KMS-11 (cell line): ENCODE measurements at regions not wholly inside any gene's neighbourhood (a gene's known extent, or its start where the extent isn't known, plus 50 kb on each side); places are given as distances from the start of the nearest gene placed in this dataset.

Experiments
- H2AFZ ChIP-seq: fragments of 200-600 bp; sonication (generic); 2 replicates; pipeline ENCODE4 v1.6.1; 2016; ENCODE audit warnings: antibody characterized with exemption, mixed run types, low read depth
- H3K27ac ChIP-seq: fragments of 200-600 bp; sonication (generic); 2 replicates; pipeline ENCODE4 v1.6.1; 2016; ENCODE audit warnings: mild to moderate bottlenecking, mixed run types
- H3K27me3 ChIP-seq: fragments of 200-600 bp; sonication (generic); 2 replicates; pipeline ENCODE4 v1.6.1; 2017; ENCODE audit warnings: mild to moderate bottlenecking, low read depth, mixed run types, moderate library complexity; ENCODE audit not compliant: insufficient read depth
- H3K36me3 ChIP-seq: fragments of 200-600 bp; sonication (generic); 2 replicates; pipeline ENCODE4 v1.6.1; 2017; ENCODE audit warnings: mild to moderate bottlenecking, mixed run types; ENCODE audit not compliant: insufficient read depth
- H3K4me1 ChIP-seq: fragments of 200-600 bp; sonication (generic); 2 replicates; pipeline ENCODE4 v1.6.1; 2016; ENCODE audit warnings: mild to moderate bottlenecking, low read depth, mixed run types; ENCODE audit not compliant: poor library complexity, severe bottlenecking
- H3K4me2 ChIP-seq: fragments of 200-600 bp; sonication (generic); 2 replicates; pipeline ENCODE4 v1.7.0; 2016; ENCODE audit warnings: mild to moderate bottlenecking, mixed run types
- H3K4me3 ChIP-seq: fragments of 200-600 bp; sonication (generic); IDR thresholded peaks from 2 replicates; pipeline ENCODE4 v1.6.1; 2017; ENCODE audit warnings: low read depth, low read length, mixed read lengths; ENCODE audit not compliant: insufficient read depth
- H3K79me2 ChIP-seq: fragments of 200-600 bp; sonication (generic); 2 replicates; pipeline ENCODE4 v1.6.1; 2016; ENCODE audit warnings: low read depth, mixed run types; ENCODE audit not compliant: insufficient read depth
- H3K9ac ChIP-seq: fragments of 200-600 bp; sonication (generic); 2 replicates; pipeline ENCODE4 v1.6.1; 2016; ENCODE audit warnings: mild to moderate bottlenecking, mixed run types
- H4K20me1 ChIP-seq: fragments of 200-600 bp; sonication (generic); 2 replicates; pipeline ENCODE4 v1.6.1; 2016; ENCODE audit warnings: mild to moderate bottlenecking, mixed run types; ENCODE audit not compliant: insufficient read depth
- TF ChIP-seq, protein P1 (sequence below): fragments of 200-600 bp; sonication (generic); conservative IDR thresholded peaks from 2 replicates; pipeline ENCODE4 v1.6.1; 2017; ENCODE audit warnings: low read depth, mild to moderate bottlenecking, antibody characterized with exemption, low read length, moderate library complexity, mixed read lengths

DNA sequence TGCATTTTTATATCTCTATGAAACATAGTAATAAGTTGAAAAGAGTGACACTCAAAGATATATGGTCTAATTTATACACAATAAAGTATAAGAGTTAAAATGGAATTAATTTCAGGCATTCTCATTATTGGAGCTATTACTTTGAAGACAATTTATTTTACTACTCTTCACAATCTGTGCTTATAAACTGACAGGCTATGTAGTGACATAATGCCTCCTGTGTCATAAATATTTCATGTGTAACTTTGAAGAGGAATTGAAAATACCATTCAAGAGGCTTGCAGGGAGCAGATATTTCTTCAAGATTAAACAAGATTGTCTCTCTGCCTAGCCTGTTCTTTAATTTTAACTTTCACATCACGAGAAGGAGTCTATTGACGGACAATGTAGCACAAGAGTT, 1881.5 kb upstream of the PCDH20 start:
- Histone ChIP-seq H3K4me2 (no peak overlapping the region), H2AFZ (no peak overlapping the region), H3K9ac (no peak overlapping the region), H4K20me1 (no peaks in the 10 kb centered on the region), H3K4me3 (no peak overlapping the region), H3K27ac (no peak overlapping the region), H3K27me3 (no peaks in the 10 kb centered on the region), H3K4me1 (no peaks in the 10 kb centered on the region), H3K36me3 (no peaks in the 10 kb centered on the region), H3K79me2 (no peaks in the 10 kb centered on the region)
- TF ChIP-seq, protein P1, sequence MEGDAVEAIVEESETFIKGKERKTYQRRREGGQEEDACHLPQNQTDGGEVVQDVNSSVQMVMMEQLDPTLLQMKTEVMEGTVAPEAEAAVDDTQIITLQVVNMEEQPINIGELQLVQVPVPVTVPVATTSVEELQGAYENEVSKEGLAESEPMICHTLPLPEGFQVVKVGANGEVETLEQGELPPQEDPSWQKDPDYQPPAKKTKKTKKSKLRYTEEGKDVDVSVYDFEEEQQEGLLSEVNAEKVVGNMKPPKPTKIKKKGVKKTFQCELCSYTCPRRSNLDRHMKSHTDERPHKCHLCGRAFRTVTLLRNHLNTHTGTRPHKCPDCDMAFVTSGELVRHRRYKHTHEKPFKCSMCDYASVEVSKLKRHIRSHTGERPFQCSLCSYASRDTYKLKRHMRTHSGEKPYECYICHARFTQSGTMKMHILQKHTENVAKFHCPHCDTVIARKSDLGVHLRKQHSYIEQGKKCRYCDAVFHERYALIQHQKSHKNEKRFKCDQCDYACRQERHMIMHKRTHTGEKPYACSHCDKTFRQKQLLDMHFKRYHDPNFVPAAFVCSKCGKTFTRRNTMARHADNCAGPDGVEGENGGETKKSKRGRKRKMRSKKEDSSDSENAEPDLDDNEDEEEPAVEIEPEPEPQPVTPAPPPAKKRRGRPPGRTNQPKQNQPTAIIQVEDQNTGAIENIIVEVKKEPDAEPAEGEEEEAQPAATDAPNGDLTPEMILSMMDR: no peak

DNA sequence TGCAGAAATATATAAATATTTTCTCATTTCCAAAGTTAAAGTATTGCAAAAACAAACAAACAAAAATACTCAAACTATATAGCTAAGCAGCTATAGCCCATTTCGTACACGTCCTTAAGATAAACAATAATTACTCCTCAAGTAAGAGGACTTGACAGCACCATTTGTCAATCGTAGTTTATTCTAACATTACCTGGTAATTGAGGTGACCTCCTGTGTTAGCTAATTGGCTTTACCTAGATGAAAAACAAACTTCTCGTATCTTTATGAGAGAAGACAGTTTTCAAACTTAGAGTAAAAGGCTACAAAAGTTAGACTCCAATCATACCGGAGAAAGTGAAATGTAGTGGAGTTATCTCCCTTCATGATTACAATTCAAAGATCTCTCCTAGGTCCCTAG, 1876.1 kb upstream of the PCDH20 start:
- Histone ChIP-seq H2AFZ (no peak overlapping the region), H4K20me1 (no peaks in the 10 kb centered on the region), H3K4me2 (no peak overlapping the region), H3K4me1 (no peaks in the 10 kb centered on the region), H3K27me3 (no peaks in the 10 kb centered on the region), H3K4me3 (no peak overlapping the region), H3K27ac (no peak overlapping the region), H3K36me3 (no peaks in the 10 kb centered on the region), H3K9ac (no peak overlapping the region), H3K79me2 (no peaks in the 10 kb centered on the region)
- TF ChIP-seq, protein P1: no peak

DNA sequence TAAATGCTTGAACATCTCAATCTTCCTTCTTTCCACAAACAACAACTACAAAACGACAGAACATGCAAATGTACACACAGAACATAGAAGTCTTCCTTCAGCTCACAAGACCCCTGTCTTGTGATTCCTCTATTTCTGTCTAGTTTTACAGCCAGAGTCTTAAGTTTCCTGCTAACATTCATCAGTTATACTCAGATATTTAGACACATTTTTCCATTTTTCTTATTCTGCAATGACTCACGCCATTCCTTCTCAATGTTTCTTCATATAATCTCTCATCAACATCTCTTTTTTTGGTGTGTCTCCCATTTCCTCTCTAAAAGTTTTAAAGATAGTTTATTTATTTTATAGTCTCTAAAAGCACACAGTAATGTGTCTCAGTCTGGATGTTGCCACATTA, 1872.9 kb upstream of the PCDH20 start:
- Histone ChIP-seq H3K27me3 (no peaks in the 10 kb centered on the region), H3K9ac (no peak overlapping the region), H2AFZ (no peak overlapping the region), H3K4me2 (no peak overlapping the region), H4K20me1 (no peaks in the 10 kb centered on the region), H3K79me2 (no peaks in the 10 kb centered on the region), H3K27ac (no peak overlapping the region), H3K36me3 (no peaks in the 10 kb centered on the region), H3K4me3 (no peak overlapping the region), H3K4me1 (no peaks in the 10 kb centered on the region)
- TF ChIP-seq, protein P1: no peak

DNA sequence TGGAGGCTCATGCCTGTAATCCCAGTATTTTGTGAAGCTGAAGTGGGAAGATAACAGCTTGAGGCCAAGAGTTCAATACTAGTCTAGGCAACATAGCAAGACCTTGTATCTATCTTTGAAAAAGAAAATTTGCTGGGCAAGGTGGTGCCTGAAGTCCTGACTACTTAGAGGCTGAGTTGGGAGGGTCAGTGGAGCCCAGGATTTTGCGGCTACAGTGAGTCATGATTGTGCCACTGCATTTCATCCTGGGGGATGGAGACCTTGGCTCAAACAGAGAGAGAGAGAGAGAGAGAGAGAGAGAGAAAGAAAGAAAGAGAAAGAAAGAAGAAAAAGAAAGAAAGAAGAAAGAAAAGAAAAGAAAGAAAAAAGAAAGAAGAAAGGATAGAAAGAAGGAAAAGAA, 1872.3 kb upstream of the PCDH20 start:
- Histone ChIP-seq H4K20me1 (no peaks in the 10 kb centered on the region), H3K4me1 (no peaks in the 10 kb centered on the region), H3K9ac (no peak overlapping the region), H3K4me2 (no peak overlapping the region), H3K36me3 (no peaks in the 10 kb centered on the region), H3K27ac (no peak overlapping the region), H3K27me3 (no peaks in the 10 kb centered on the region), H3K4me3 (no peak overlapping the region), H2AFZ (no peak overlapping the region), H3K79me2 (no peaks in the 10 kb centered on the region)
- TF ChIP-seq, protein P1: no peak

DNA sequence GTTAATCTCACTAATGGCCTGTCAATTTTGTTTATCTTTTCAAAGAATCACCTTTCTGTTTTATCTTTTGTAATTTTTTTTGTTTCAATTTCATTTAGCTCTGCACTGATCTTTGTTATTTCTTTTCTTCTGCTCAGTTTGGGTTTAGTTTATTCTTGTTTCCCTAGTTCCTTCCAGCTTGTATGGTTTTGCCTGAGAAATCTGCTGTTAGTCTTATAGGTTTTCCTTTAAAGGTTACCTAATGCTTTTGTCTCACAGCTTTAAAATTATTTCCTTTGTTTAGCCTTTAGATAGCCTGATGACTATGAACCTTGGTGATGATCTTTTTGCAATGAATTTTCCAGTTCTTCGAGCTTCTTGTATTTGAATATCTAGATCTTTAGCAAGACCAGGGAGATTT, 1869.8 kb upstream of the PCDH20 start:
- H3K27ac ChIP-seq: no peak overlapping the region
- H3K36me3 ChIP-seq: no peaks in the 10 kb centered on the region
- no peaks in the 10 kb centered on the region for H3K27me3 ChIP-seq
- TF ChIP-seq, protein P1: no peak
- H4K20me1 ChIP-seq: no peaks in the 10 kb centered on the region
- H2AFZ ChIP-seq: no peak overlapping the region
- H3K4me2 ChIP-seq: no peak overlapping the region
- H3K4me3 ChIP-seq: no peak overlapping the region
- H3K79me2 ChIP-seq: no peaks in the 10 kb centered on the region
- H3K9ac ChIP-seq: no peak overlapping the region
- no peaks in the 10 kb centered on the region for H3K4me1 ChIP-seq
